ENCODE measurements at regions not wholly inside any gene's neighbourhood (a gene's known extent, or its start where the extent isn't known, plus 50 kb on each side); places are given as distances from the start of the nearest gene placed in this dataset.

- H3K9me3 ChIP-seq (replicated peaks in 1 of 3): no peaks in the 10 kb centered on the region
- no peak overlapping the region for H3K27ac ChIP-seq
- 84 to 96% (median 94%) methylated on average over 3 of the region's 3 CpGs for WGBS, 4 donors
- H3K36me3 ChIP-seq (replicated peaks in 1 of 2): no peaks in the 10 kb centered on the region
- no peak overlapping the region for H3K4me3 ChIP-seq
- H3K27me3 ChIP-seq: no peaks in the 10 kb centered on the region
- intact Hi-C loops (cut with DNase I): no loop called here
- DNase-seq: no peak
- TF ChIP-seq CTCF (IDR thresholded peaks at IDR 0.05): no peak
- no peak for TF ChIP-seq POLR2A (IDR thresholded peaks at IDR 0.05)
- peaks cover 0 to 8% of the 10 kb centered on the region in 2 donors for H3K4me1 ChIP-seq (replicated peaks in 1 of 2)
Observed at GRCh38 chr3:81884791-81885190, 123.3 kb upstream of the GBE1 start.

- no peaks in the 10 kb centered on the region for H3K27me3 ChIP-seq
- H3K36me3 ChIP-seq (replicated peaks in 1 of 2): no peaks in the 10 kb centered on the region
- no peak overlapping the region for H3K4me3 ChIP-seq
- 69 to 86% (median 78%) methylated on average over 1 of the region's 1 CpG for WGBS, 4 donors
- TF ChIP-seq POLR2A (IDR thresholded peaks at IDR 0.05): no peak
- TF ChIP-seq CTCF (IDR thresholded peaks at IDR 0.05): no peak
- no peak for DNase-seq
- H3K27ac ChIP-seq: no peak overlapping the region
- intact Hi-C loops (cut with DNase I): no loop called here
- H3K9me3 ChIP-seq (replicated peaks in 1 of 3): no peaks in the 10 kb centered on the region
- H3K4me1 ChIP-seq (replicated peaks in 1 of 2): no peaks in the 10 kb centered on the region
Observed at GRCh38 chr3:81876826-81877225, 115.4 kb upstream of the GBE1 start.

- Histone ChIP-seq H3K27ac (no peak overlapping the region), H3K4me1 (replicated peaks in 1 of 2) (no peaks in the 10 kb centered on the region), H3K27me3 (no peaks in the 10 kb centered on the region), H3K4me3 (no peak overlapping the region), H3K9me3 (replicated peaks in 1 of 3) (no peaks in the 10 kb centered on the region), H3K36me3 (replicated peaks in 1 of 2) (no peaks in the 10 kb centered on the region)
- no peak for TF ChIP-seq POLR2A (IDR thresholded peaks at IDR 0.05)
- no peak for TF ChIP-seq CTCF (IDR thresholded peaks at IDR 0.05)
- intact Hi-C loops (cut with DNase I): loop anchor here in 1 of 2 donors (5.0 kb wide), 1 partner anchor 258 kb away; no protein-coding TSS in a partner anchor
- DNase-seq: no peak
Observed at GRCh38 chr3:81874738-81875137, 113.3 kb upstream of the GBE1 start.

GRCh38 chr3:81872566-81872965 is 111.1 kb upstream of the GBE1 start:
- Histone ChIP-seq H3K27me3 (no peaks in the 10 kb centered on the region), H3K4me1 (replicated peaks in 1 of 2) (no peaks in the 10 kb centered on the region), H3K4me3 (no peak overlapping the region), H3K27ac (no peak overlapping the region), H3K9me3 (replicated peaks in 1 of 3) (no peaks in the 10 kb centered on the region), H3K36me3 (replicated peaks in 1 of 2) (no peaks in the 10 kb centered on the region)
- DNase-seq: no peak
- intact Hi-C loops (cut with DNase I): loop anchor here in 1 of 2 donors (5.0 kb wide), 1 partner anchor 260 kb away; no protein-coding TSS in a partner anchor
- TF ChIP-seq CTCF (IDR thresholded peaks at IDR 0.05) (no peak), POLR2A (IDR thresholded peaks at IDR 0.05) (no peak)
- 57 to 75% (median 66%) methylated on average over 1 of the region's 1 CpG for WGBS, 4 donors
